ENCODE measurements at regions not wholly inside any gene's neighbourhood (a gene's known extent, or its start where the extent isn't known, plus 50 kb on each side); places are given as distances from the start of the nearest gene placed in this dataset.

- TF ChIP-seq TAF1 (IDR thresholded peaks at IDR 0.05; ENCODE audit: low read depth) (no peak), CEBPB (IDR thresholded peaks at IDR 0.05) (peak; percentile 45; the same call in 1 of the 2 replicates), EP300 (IDR thresholded peaks at IDR 0.05; ENCODE audit: borderline replicate concordance) (no peak), CREB1 (IDR thresholded peaks at IDR 0.05; ENCODE audit: low read depth) (no peak), REST (IDR thresholded peaks at IDR 0.05; ENCODE audit: low read depth) (no peak), TCF12 (IDR thresholded peaks at IDR 0.05; ENCODE audit: low read depth) (no peak), USF1 (IDR thresholded peaks at IDR 0.05) (no peak)
These were observed 333.9 kb upstream of the DDX53 start for GRCh38 chrX:22665818-22666217.
